MCF 10A (cell line): ENCODE measurements at regions not wholly inside any gene's neighbourhood (a gene's known extent, or its start where the extent isn't known, plus 50 kb on each side); places are given as distances from the start of the nearest gene placed in this dataset.
A peak's percentile ranks its signal among the peaks of the same experiment; 100 is the strongest.

Source experiments
- BruUV-seq: library from RNA; stranded (reverse); fragments of 400-500 nt; replicated peaks from 2 replicates; lab custom pipeline; 2021; lab: Mats Ljungman, UMichigan
- CTCF ChIA-PET: fragments of 300-600 bp; sonication (Branson Sonifier 250); formaldehyde crosslinking; extraction: SDS; loops from one replicate; lab custom pipeline; 2021; ENCODE audit warnings: antibody characterized with exemption, inconsistent platforms; lab: Yijun Ruan, JAX
- POLR2A ChIA-PET: fragments of 300-600, 350-650 bp; sonication (Branson Sonifier 250); formaldehyde crosslinking; extraction: SDS; loops from one replicate; lab custom pipeline; 2020; ENCODE audit warnings: antibody characterized with exemption, inconsistent platforms; lab: Yijun Ruan, JAX
- DNase-seq: peaks from one replicate; pipeline ENCODE4 v3.0.0-alpha.2; 2018; ENCODE audit not compliant: unreplicated experiment
- H3K27ac Mint-ChIP-seq: one replicate; pipeline ENCODE4 v1.8.0; 2022; ENCODE audit warnings: mild to moderate bottlenecking, low read depth, mixed read lengths; ENCODE audit not compliant: unreplicated experiment
- H3K27me3 Mint-ChIP-seq: one replicate; pipeline ENCODE4 v1.8.0; 2022; ENCODE audit warnings: mixed read lengths; ENCODE audit not compliant: insufficient read depth, unreplicated experiment
- H3K36me3 Mint-ChIP-seq: one replicate; pipeline ENCODE4 v1.8.0; 2022; ENCODE audit warnings: mild to moderate bottlenecking, moderate library complexity, mixed read lengths; ENCODE audit not compliant: insufficient read depth, unreplicated experiment
- H3K4me1 Mint-ChIP-seq: one replicate; pipeline ENCODE4 v1.8.0; 2022; ENCODE audit warnings: mixed read lengths; ENCODE audit not compliant: insufficient read depth, unreplicated experiment
- H3K4me3 Mint-ChIP-seq: one replicate; pipeline ENCODE4 v1.8.0; 2022; ENCODE audit warnings: mild to moderate bottlenecking, moderate library complexity, mixed read lengths; ENCODE audit not compliant: unreplicated experiment
- H3K9me3 Mint-ChIP-seq: one replicate; pipeline ENCODE4 v1.8.0; 2022; ENCODE audit warnings: mixed read lengths; ENCODE audit not compliant: unreplicated experiment
- intact Hi-C: fragments of 100-400 bp; cut with micrococcal nuclease; formaldehyde crosslinking; loops from 2 replicates; pipeline ENCODE4 v1.14.1; 2022
- TF ChIP-seq, protein P1 (sequence below): fragments of 200-600 bp; IDR thresholded peaks from one replicate; pipeline ENCODE4 v1.8.0; 2022; ENCODE audit warnings: antibody characterized with exemption, mild to moderate bottlenecking; ENCODE audit not compliant: unreplicated experiment

DNA sequence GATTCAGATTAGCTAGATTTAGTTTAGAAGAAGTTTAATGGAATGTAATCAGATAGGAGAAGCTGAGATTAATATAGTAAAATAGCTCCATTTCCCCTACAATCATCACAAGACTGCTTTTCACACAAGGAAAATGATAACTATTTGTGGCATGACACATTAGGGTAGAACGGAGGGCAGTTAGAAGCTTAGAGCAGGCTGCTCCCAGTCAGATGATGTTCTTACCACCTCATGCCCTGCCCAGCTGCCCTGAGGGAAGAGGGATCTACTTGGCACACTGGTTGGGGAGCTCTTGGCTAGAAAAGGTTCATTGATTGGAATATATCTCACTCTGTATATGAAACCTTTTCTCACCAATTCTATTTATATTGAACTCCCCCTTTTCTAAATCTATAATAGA, 180.7 kb upstream of the IL15 start:
- no peaks in the 10 kb centered on the region for H3K27me3 Mint-ChIP-seq
- H3K4me3 Mint-ChIP-seq = no peak overlapping the region
- H3K27ac Mint-ChIP-seq = no peak overlapping the region
- peaks cover 16% of the 10 kb centered on the region for H3K4me1 Mint-ChIP-seq
- BruUV-seq = no TSS peak
- peak; percentile 45 for DNase-seq
- POLR2A ChIA-PET = no interaction called here
- TF ChIP-seq, protein P1, sequence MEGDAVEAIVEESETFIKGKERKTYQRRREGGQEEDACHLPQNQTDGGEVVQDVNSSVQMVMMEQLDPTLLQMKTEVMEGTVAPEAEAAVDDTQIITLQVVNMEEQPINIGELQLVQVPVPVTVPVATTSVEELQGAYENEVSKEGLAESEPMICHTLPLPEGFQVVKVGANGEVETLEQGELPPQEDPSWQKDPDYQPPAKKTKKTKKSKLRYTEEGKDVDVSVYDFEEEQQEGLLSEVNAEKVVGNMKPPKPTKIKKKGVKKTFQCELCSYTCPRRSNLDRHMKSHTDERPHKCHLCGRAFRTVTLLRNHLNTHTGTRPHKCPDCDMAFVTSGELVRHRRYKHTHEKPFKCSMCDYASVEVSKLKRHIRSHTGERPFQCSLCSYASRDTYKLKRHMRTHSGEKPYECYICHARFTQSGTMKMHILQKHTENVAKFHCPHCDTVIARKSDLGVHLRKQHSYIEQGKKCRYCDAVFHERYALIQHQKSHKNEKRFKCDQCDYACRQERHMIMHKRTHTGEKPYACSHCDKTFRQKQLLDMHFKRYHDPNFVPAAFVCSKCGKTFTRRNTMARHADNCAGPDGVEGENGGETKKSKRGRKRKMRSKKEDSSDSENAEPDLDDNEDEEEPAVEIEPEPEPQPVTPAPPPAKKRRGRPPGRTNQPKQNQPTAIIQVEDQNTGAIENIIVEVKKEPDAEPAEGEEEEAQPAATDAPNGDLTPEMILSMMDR = no peak
- CTCF ChIA-PET = no interaction called here
- H3K36me3 Mint-ChIP-seq = peaks cover 6% of the 10 kb centered on the region
- intact Hi-C loops = no loop called here
- H3K9me3 Mint-ChIP-seq = no peaks in the 10 kb centered on the region

DNA sequence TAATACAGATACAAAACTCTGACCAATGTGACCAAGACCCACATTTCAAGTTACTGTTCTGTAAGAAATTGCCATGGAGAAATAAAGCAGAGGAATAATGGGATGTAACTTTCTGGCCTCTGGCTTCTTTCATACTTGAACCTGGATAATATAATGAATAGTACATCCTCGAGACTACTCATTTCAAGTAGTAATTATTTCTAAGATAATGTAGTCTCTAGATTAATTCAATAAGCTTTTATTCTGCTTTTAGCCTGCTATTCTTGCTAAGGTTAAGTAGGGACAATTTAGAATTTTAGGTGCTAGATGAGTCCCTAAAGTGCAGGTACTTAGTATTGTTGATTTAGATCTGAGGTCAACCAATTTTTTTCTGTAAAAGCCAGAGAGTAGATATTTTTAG, 178.7 kb upstream of the IL15 start:
- peaks cover 28% of the 10 kb centered on the region for H3K4me1 Mint-ChIP-seq
- DNase-seq = no peak
- H3K27ac Mint-ChIP-seq = no peak overlapping the region
- no peaks in the 10 kb centered on the region for H3K27me3 Mint-ChIP-seq
- H3K9me3 Mint-ChIP-seq = no peaks in the 10 kb centered on the region
- no TSS peak for BruUV-seq
- H3K36me3 Mint-ChIP-seq = peaks cover 6% of the 10 kb centered on the region
- no peak overlapping the region for H3K4me3 Mint-ChIP-seq
- TF ChIP-seq, protein P1 = no peak
- CTCF ChIA-PET = interaction anchor here (0.7 to 1.7 kb wide), 4 partner anchors 9 to 98 kb away, joined by 3 to 5 read pairs (median 4); no protein-coding TSS in a partner anchor
- intact Hi-C loops = no loop called here
- POLR2A ChIA-PET = interaction anchor here (1.1 to 1.2 kb wide), 4 partner anchors 19 to 146 kb away, joined by 3 to 4 read pairs (median 3); no protein-coding TSS in a partner anchor

DNA sequence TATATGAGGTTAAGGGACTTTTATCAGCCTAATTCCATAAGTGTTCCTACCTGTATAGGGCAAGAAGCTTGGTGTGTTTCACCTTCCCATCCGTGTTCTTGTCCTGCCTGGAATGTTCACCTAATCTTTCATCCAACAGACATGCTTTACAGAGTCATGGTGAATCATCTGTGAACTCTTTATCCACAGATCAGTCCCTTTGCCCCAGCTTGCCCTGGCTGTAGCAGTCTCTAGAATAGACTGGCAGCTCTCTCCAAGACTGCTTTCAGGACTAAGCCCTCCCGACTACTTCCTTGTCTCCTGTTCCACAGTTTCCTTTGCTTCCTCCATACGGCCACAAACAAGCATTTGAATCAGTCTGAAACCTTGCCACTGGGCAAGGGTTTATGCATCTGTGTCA, 177.9 kb upstream of the IL15 start:
- DNase-seq = peak; percentile 78
- H3K4me3 Mint-ChIP-seq = peak overlapping the region; percentile 1
- BruUV-seq = no TSS peak
- peaks cover 6% of the 10 kb centered on the region for H3K36me3 Mint-ChIP-seq
- intact Hi-C loops = no loop called here
- H3K27me3 Mint-ChIP-seq = no peaks in the 10 kb centered on the region
- H3K9me3 Mint-ChIP-seq = no peaks in the 10 kb centered on the region
- H3K4me1 Mint-ChIP-seq = peaks cover 29% of the 10 kb centered on the region
- ChIA-PET CTCF (interaction anchor here (0.8 to 1.7 kb wide), 3 partner anchors 10 to 99 kb away, joined by 3 to 4 read pairs (median 3); no protein-coding TSS in a partner anchor), POLR2A (interaction anchor here (0.6 to 2.1 kb wide), 11 partner anchors 9 to 1605 kb away, joined by 3 to 6 read pairs (median 3); no protein-coding TSS in a partner anchor)
- H3K27ac Mint-ChIP-seq = peak overlapping the region; percentile 50
- TF ChIP-seq, protein P1 = no peak

DNA sequence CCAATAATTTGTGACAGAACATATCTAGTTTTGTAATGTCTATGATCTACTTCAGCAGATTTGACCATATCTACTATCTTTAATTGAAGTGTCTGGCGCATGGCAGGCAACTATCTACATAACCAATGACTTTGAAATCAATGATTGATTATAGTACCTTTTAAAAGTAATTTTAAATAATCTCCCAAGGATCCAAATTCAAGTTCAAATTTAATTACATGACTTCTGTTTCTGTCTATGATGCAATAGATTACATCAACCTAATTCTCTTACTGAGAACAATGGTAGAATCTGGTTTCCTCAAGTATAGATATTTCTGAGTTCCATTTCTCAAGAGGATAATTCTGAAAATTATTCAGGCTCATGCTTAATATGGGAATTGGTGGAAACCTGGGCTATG, 177.4 kb upstream of the IL15 start:
- intact Hi-C loops = no loop called here
- H3K36me3 Mint-ChIP-seq = peaks cover 6% of the 10 kb centered on the region
- no peak for DNase-seq
- no TSS peak for BruUV-seq
- no peaks in the 10 kb centered on the region for H3K9me3 Mint-ChIP-seq
- ChIA-PET CTCF (interaction anchor here (1.7 kb wide), 1 partner anchor 11 kb away, joined by 4 read pairs; no protein-coding TSS in a partner anchor), POLR2A (interaction anchor here (0.6 to 2.1 kb wide), 9 partner anchors 9 to 252 kb away, joined by 3 to 6 read pairs (median 4); no protein-coding TSS in a partner anchor)
- H3K4me1 Mint-ChIP-seq = peaks cover 34% of the 10 kb centered on the region
- H3K27ac Mint-ChIP-seq = peak overlapping the region; percentile 50
- H3K27me3 Mint-ChIP-seq = no peaks in the 10 kb centered on the region
- TF ChIP-seq, protein P1 = no peak
- H3K4me3 Mint-ChIP-seq = peak overlapping the region; percentile 1
